Activated naive CD4-positive, alpha-beta T cell treated with anti-CD3 and anti-CD28 coated beads, Interleukin-2, amount 10 ng/mL, durations not matched to agents 7 days and 5 days (primary cell): ENCODE measurements at regions not wholly inside any gene's neighbourhood (a gene's known extent, or its start where the extent isn't known, plus 50 kb on each side); places are given as distances from the start of the nearest gene placed in this dataset.
"Not testable (repeated sequence)": the region's sequence is repeated elsewhere in the genome, so short reads cannot be mapped to it uniquely, and the experiment has no call there.

Experiments used
- CTCF ChIA-PET: fragments of 350-600 bp; sonication (Branson Sonifier 250); formaldehyde crosslinking; loops from one replicate; lab custom pipeline; 2021; ENCODE audit warnings: antibody characterized with exemption; lab: Charles Lee
- DNase-seq: peaks from one replicate; pipeline ENCODE4 v3.0.0-alpha.2; 2020
- H3K27ac Mint-ChIP-seq: one replicate; pipeline ENCODE4 v1.8.0; 2021; ENCODE audit warnings: mild to moderate bottlenecking, moderate library complexity, mixed read lengths
- H3K27me3 Mint-ChIP-seq: one replicate; pipeline ENCODE4 v1.8.0; 2021; ENCODE audit warnings: mild to moderate bottlenecking, mixed read lengths
- H3K36me3 Mint-ChIP-seq: one replicate; pipeline ENCODE4 v1.8.0; 2021; ENCODE audit warnings: mixed read lengths
- H3K4me1 Mint-ChIP-seq: one replicate; pipeline ENCODE4 v1.8.0; 2021; ENCODE audit warnings: mixed read lengths
- H3K4me3 Mint-ChIP-seq: one replicate; pipeline ENCODE4 v1.8.0; 2021; ENCODE audit warnings: mild to moderate bottlenecking, moderate library complexity, mixed read lengths
- H3K9me3 Mint-ChIP-seq: one replicate; pipeline ENCODE4 v1.8.0; 2021; ENCODE audit warnings: mixed read lengths

DNA sequence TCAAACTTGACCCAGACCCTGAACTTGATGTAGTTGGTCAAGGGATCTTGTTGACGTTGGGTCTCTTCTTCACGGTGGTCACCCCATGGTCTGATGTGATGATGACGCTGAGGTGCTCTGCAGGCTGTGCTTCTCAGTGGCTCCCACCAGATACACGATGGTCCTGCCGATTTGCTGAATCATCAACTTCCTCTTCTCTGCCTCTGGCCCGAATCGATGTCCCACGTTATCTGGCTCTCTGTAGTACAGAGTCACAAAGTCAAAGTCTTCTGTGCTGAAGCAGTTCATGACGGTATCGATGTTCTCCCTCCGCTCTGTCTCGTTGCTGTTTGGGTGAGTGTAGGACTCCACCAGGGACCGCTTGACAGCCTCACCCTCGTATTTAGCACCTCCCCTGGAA lies 58.5 kb upstream of the ZNF195 start:
- H3K4me3 Mint-ChIP-seq, DNase-seq, CTCF ChIA-PET, H3K9me3 Mint-ChIP-seq, H3K4me1 Mint-ChIP-seq, H3K27ac Mint-ChIP-seq, H3K36me3 Mint-ChIP-seq: not testable (repeated sequence)
- peaks cover 23% of the 10 kb centered on the region for H3K27me3 Mint-ChIP-seq

DNA sequence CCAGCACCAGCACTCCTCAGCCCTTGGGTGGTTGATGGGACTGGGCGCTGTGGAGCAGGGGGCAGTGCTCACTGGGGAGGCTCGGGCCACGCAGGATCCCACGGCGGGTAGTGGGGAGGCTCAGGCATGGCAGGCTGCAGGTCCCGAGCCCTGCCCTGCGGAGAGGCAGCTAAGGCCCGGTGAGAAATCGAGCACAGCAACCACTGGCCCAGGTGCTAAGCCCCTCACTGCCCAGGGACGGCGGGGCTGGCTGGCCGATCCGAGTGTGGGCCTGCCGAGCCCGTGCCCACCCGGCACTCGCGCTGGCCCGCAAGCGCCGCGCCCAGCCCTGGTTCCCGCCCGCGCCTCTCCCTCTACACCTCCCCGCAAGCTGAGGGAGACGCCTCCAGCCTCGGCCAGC lies 56.0 kb upstream of the ZNF195 start:
- H3K36me3 Mint-ChIP-seq = no peaks in the 10 kb centered on the region
- CTCF ChIA-PET = no interaction called here
- no peak overlapping the region for H3K27ac Mint-ChIP-seq

DNA sequence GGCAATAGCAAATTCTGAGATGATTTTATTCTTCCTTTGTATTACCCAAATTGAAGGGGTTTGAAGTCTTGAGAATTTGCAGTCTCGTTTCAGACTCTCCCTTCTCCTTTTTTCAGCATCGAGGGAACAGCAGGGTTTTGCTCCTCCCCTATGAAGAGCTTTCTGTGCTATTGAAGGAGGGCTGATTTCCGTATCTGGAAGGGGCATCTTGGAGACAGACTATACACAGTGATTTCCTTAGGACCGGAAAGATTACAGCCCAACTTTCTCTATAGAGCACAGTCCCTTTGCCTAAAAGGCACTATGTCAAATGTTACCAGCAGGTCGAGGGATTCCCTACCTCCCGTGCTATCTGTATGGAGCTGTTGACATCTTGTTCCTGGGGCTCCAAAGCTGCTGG lies 50.2 kb upstream of the ZNF195 start:
- H3K27me3 Mint-ChIP-seq = peaks cover 48% of the 10 kb centered on the region
- H3K36me3 Mint-ChIP-seq, H3K4me1 Mint-ChIP-seq, H3K9me3 Mint-ChIP-seq, H3K27ac Mint-ChIP-seq, DNase-seq, CTCF ChIA-PET, H3K4me3 Mint-ChIP-seq: not testable (repeated sequence)

More for the DNA sequence above, 56.0 kb upstream of the ZNF195 start:
- H3K4me3 Mint-ChIP-seq = no peak overlapping the region
- H3K27me3 Mint-ChIP-seq = peaks cover 20% of the 10 kb centered on the region
- peaks cover 3% of the 10 kb centered on the region for H3K4me1 Mint-ChIP-seq
- no peak for DNase-seq
- no peaks in the 10 kb centered on the region for H3K9me3 Mint-ChIP-seq
